Right lobe of liver (tissue), 4 donors: ENCODE measurements at regions not wholly inside any gene's neighbourhood (a gene's known extent, or its start where the extent isn't known, plus 50 kb on each side); places are given as distances from the start of the nearest gene placed in this dataset.

ENCODE experiments used
- CTCF ChIP-seq, 4 donors: fragments of 200-600 bp in 3 of 4; fragments of 450-650 bp in 1 of 4; IDR thresholded peaks; one replicate each; pipeline versions ENCODE4 v1.5.1 to v1.8.0; 2016 to 2022; ENCODE audit warnings: antibody characterized with exemption in 4 of 4, mild to moderate bottlenecking in 2 of 4
- POLR2A ChIP-seq: fragments of 450-650 bp; IDR thresholded peaks from one replicate; pipeline ENCODE4 v1.6.1; 2017; ENCODE audit warnings: antibody characterized with exemption, mild to moderate bottlenecking
- donor health status: DM: no; HTN: no; CAD: no.
- donor health status: DM: no; HTN: no; CAD: no.
- donor health status: DM: no; HTN: yes; CAD: no.

GRCh38 chr13:44160591-44161191 is 212.9 kb upstream of the SERP2 start:
- TF ChIP-seq CTCF (IDR thresholded peaks at IDR 0.05) (no peak), POLR2A (no peak)
